Kidney (tissue), 13 donors: ENCODE measurements at regions not wholly inside any gene's neighbourhood (a gene's known extent, or its start where the extent isn't known, plus 50 kb on each side); places are given as distances from the start of the nearest gene placed in this dataset.

Experiments used
- DNase-seq, 5 donors: peaks; one replicate each; pipeline ENCODE4 v3.0.0-alpha.2; 2013 to 2020
- FAIRE-seq: peaks from 2 replicates; lab custom pipeline; 2012; peaks lifted over from hg19 to GRCh38; lab: Jason Lieb, UNC
- H3K27ac ChIP-seq, 2 donors: one replicate each; pipeline ENCODE4 v1.7.0; 2013; ENCODE audit warnings: low read depth in 2 of 2, low read length in 2 of 2, inconsistent platforms in 1 of 2
- H3K27me3 ChIP-seq: one replicate; pipeline ENCODE4 v1.7.1; 2013; ENCODE audit warnings: low read length, inconsistent platforms; ENCODE audit not compliant: control insufficient read depth, insufficient read depth
- H3K36me3 ChIP-seq, 3 donors: one replicate each; pipeline versions ENCODE4 v1.7.0 to v1.7.1; 2013; ENCODE audit warnings: low read length in 3 of 3, control low read depth in 1 of 3, inconsistent platforms in 1 of 3; ENCODE audit not compliant: insufficient read depth in 3 of 3, control insufficient read depth in 2 of 3
- H3K4me1 ChIP-seq, 3 donors: one replicate each; pipeline versions ENCODE4 v1.7.0 to v1.7.1; 2013; ENCODE audit warnings: low read length in 3 of 3, inconsistent platforms in 1 of 3, low read depth in 1 of 3; ENCODE audit not compliant: control insufficient read depth in 2 of 3, insufficient read depth in 2 of 3
- H3K4me3 ChIP-seq, 3 donors: one replicate each; pipeline versions ENCODE4 v1.7.0 to v1.8.1; 2013; ENCODE audit warnings: low read length in 3 of 3, control low read depth in 1 of 3, inconsistent platforms in 1 of 3
- H3K9ac ChIP-seq, 3 donors: one replicate each; pipeline versions ENCODE4 v1.7.0 to v1.7.1; 2013; ENCODE audit warnings: low read length in 3 of 3, control low read depth in 1 of 3, inconsistent platforms in 1 of 3
- H3K9me3 ChIP-seq, 3 donors: one replicate each; pipeline versions ENCODE4 v1.7.0 to v1.7.1; 2013; ENCODE audit warnings: low read length in 3 of 3, control low read depth in 1 of 3, inconsistent platforms in 1 of 3; ENCODE audit not compliant: control insufficient read depth in 2 of 3, insufficient read depth in 1 of 3
- CTCF ChIP-seq: IDR thresholded peaks from 3 replicates; pipeline ENCODE4 v1.5.1; 2012; ENCODE audit warnings: mild to moderate bottlenecking, moderate library complexity, borderline replicate concordance; ENCODE audit not compliant: insufficient read depth; ENCODE audit errors: extremely low read depth
- intact Hi-C: fragments of 100-400 bp; cut with DNase I; formaldehyde crosslinking; loops from one replicate; pipeline ENCODE4 v1.11.1; 2022
- donor health status: control.
- donor health status: control.
- donor health status: control.
- donor health status: control.
- donor health status: control.
- donor health status: DM: yes; HTN: yes; CAD: no.
- donor health status: Normal renal cell carcinoma (clear cell type).

- no peaks in the 10 kb centered on the region for H3K9me3 ChIP-seq
- intact Hi-C loops, result no loop called here
- H3K4me3 ChIP-seq, result no peak overlapping the region
- H3K4me1 ChIP-seq, result no peaks in the 10 kb centered on the region
- no peak for FAIRE-seq
- no peak for DNase-seq
- no peak overlapping the region for H3K9ac ChIP-seq
- no peaks in the 10 kb centered on the region for H3K36me3 ChIP-seq
- TF ChIP-seq CTCF, result no peak
- no peak overlapping the region for H3K27ac ChIP-seq
- H3K27me3 ChIP-seq, result no peaks in the 10 kb centered on the region
Observed at GRCh38 chr6:1502041-1502440, 107.7 kb upstream of the FOXC1 start.

- FAIRE-seq (no peak), DNase-seq (no peak)
- H3K4me1 ChIP-seq, result no peaks in the 10 kb centered on the region
- H3K36me3 ChIP-seq, result no peaks in the 10 kb centered on the region
- no peak overlapping the region for H3K9ac ChIP-seq
- intact Hi-C loops, result no loop called here
- no peak overlapping the region for H3K27ac ChIP-seq
- H3K9me3 ChIP-seq, result no peaks in the 10 kb centered on the region
- no peak for TF ChIP-seq CTCF
- no peaks in the 10 kb centered on the region for H3K27me3 ChIP-seq
- no peak overlapping the region for H3K4me3 ChIP-seq
Observed at GRCh38 chr6:1503811-1504210, 105.9 kb upstream of the FOXC1 start.

GRCh38 chr6:1504465-1504864 is 105.2 kb upstream of the FOXC1 start:
- H3K27me3 ChIP-seq, result no peaks in the 10 kb centered on the region
- no peak overlapping the region for H3K9ac ChIP-seq
- no peak for DNase-seq
- H3K9me3 ChIP-seq, result no peaks in the 10 kb centered on the region
- no peak overlapping the region for H3K27ac ChIP-seq
- no peaks in the 10 kb centered on the region for H3K4me1 ChIP-seq
- H3K36me3 ChIP-seq, result no peaks in the 10 kb centered on the region
- no peak for FAIRE-seq
- intact Hi-C loops, result no loop called here
- no peak overlapping the region for H3K4me3 ChIP-seq
- no peak for TF ChIP-seq CTCF

GRCh38 chr6:1507251-1507650 is 102.5 kb upstream of the FOXC1 start:
- Histone ChIP-seq H3K36me3 (no peaks in the 10 kb centered on the region), H3K27ac (no peak overlapping the region), H3K4me3 (no peak overlapping the region), H3K27me3 (no peaks in the 10 kb centered on the region), H3K9me3 (peaks cover 0 to 2% (median 0%) of the 10 kb centered on the region in 3 donors), H3K9ac (no peak overlapping the region), H3K4me1 (no peaks in the 10 kb centered on the region)
- FAIRE-seq, result no peak
- TF ChIP-seq CTCF, result no peak
- intact Hi-C loops, result no loop called here
- no peak for DNase-seq
